HG03064 (cell line): ENCODE measurements at regions not wholly inside any gene's neighbourhood (a gene's known extent, or its start where the extent isn't known, plus 50 kb on each side); places are given as distances from the start of the nearest gene placed in this dataset.
"Not testable (repeated sequence)": the region's sequence is repeated elsewhere in the genome, so short reads cannot be mapped to it uniquely, and the experiment has no call there.

Experiments
- ATAC-seq: cut with Tn5 transposase; IDR thresholded peaks from one replicate; pipeline ENCODE4 v1.9.1; 2021; ENCODE audit warnings: low read depth; ENCODE audit not compliant: unreplicated experiment

DNA sequence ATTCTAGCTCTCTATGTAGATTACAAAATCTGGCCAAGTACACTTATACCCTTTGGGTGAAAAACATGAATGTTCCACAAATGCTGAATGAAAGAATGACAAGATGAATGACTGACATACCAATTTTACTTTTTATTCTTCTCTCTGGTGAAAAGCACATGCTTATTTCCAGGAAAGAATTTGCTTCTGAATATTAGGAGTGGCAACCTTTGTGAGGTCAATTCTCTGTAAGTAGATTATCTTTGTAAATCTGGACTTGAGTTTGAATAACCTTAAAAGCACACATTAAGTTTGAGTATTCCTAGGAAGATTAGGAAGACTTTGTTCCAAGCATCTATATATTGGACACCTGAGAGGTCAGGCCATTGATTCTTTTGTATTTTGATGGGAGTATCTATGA lies 78.1 kb upstream of the P2RY1 start:
- ATAC-seq: no peak

DNA sequence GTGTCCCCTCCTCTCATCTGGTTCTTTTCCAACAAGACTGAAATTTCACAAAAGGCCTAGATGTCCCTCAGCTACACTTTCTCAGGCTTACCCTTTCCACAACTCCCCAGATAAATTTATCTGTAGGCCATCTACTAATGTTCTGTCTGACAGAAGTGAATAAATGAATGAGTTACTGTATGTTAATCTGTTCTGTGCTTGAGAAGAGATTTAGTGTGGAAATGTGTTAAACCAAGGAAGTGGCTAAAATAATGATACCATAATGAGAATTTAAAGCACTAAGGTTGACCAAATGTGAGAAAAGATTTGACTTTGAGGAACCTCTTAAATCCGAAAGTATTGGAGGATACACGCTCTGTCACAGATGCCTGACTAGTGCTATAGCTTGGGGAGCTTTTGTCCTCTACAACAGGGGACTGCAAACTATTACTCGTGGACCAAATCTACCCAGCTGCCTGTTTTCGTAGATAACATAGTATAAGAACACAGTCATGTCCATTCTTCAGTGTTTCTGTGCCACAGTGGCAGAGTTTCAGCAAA lies 74.8 kb upstream of the P2RY1 start:
- ATAC-seq: peak; percentile 86

DNA sequence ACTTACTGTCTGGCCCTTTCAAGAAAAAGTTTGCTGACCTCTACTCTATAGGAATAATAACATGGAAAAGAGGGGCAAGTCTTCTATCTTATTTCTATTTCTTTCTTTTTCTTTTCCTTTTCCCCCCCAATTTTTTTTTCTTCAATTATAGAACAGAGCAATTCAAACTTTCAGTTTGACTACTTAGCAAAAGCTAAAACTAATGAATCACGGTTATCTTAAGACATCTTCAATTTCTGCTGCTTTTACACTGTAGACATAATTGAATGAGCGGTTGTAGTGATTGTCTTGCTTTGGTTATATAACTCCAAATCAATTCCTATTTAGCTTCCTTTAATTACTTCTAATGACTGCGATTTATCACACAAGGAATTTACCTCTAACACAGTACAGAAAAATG lies 74.3 kb upstream of the P2RY1 start:
- ATAC-seq: no peak

DNA sequence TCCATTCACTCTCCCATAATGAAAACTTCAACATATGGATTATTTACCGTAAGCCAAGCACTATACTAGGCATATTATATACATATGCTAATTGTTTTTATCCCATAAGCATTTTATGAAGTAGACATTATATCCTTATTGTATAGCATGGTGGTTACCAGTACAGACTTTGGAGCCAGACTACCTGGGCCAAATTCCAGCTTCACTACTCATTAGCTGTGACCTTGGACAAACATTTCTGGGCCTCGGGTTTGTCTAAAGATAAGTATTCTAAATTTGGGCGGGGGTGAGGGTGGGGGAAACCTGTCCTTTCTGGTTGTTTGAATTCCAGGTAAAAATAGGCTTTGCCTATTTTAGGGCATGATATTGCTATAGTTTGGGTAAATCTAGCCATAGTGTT lies 66.5 kb upstream of the P2RY1 start:
- ATAC-seq: no peak

DNA sequence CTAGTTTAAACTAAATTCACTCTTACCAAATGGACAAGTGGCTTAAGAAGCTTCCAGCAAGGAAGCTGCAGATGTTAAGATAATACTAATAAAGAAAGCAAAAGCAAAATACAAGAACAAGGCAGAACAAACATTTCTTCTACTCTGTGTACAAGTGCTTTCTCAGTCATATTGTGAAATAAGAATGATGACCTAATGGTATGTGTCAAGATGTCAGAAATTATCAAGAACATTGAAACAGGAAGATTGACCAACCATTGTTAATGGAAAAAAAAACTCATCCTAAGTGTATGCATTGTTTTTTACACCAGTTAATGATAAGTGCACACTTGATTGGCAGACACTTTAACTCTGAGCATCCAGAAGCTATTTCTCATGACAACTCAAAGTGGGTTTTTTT lies 65.4 kb upstream of the P2RY1 start:
- peak; percentile 69 for ATAC-seq

DNA sequence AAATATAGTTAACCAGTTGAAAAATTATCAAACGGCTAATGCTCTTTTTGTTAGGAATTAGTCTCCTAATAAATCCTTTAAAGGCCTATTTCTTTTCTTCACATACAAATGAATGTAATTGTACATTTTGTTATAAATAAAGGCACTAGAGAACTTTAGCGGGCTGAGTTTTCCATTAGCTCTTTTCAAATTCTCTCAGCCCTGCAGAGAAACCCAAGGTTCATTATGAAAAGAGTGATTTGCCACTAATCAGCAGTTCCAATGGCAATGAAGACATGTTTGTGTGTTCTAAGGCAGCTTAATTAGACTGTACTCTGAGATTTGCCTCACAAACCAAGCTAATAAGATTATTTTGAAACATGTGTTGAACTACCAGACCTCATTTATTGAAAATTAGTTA lies 64.6 kb upstream of the P2RY1 start:
- no peak for ATAC-seq

DNA sequence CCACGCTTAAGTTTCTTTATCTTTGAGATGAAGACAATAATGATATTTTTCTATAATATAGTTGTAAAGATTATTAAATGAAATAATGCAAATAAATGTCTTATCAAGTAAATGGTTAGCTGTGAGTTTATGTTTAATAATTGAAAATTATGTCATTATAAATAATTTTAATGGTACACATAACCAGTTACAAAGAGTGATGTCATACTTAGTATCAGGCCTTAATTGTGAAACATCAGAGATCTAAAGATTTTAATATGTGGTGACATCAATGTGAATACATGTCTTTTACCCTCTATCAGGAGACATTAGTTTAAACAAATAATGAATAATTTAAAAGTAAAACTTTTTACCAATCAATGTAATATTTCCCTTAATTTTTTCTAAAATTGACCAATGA lies 63.8 kb upstream of the P2RY1 start:
- no peak for ATAC-seq

DNA sequence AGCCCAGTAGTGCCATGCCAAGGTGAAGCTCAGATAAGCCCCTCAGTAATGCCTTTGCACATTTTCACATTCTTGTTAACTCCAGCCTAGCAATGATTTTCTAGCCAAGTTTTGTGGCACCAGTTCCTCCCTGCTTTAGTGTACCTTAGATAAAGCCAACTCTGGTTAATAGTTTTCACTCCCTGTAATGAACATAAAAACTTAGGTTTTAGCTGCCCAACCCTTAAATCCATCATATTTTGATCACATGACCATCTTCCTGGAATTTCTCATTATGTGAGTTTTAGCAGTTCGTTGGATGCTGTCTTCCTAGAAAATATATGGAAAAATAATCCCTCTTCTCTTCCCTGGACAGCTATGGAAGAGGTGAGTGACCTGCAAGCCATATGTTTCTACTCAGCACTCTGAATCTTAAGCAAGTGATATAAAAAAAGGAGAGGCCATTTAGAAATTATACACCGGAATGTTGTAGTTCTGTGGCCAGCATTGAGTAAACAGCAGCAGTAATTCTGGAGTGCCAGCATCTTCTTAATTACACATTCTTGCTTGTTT lies 62.2 kb upstream of the P2RY1 start:
- no peak for ATAC-seq

DNA sequence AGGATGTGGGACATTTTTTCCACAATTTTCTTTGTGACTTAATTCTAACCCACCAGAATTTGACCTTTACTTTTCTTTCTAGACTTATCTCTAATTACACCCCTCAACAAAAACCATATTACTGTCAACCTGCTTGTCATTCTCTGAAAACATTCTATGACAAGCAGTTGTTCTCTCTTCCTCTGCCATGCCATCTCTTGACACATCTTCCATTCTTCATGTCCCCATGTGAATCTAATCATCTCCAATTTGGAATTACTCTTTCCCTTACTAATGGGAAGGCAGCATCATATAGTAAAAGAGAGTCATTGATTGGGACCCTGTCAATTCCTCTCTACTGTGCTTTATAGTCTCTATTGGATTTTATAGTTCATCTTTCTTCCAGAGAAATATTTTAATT lies 61.3 kb upstream of the P2RY1 start:
- no peak for ATAC-seq

DNA sequence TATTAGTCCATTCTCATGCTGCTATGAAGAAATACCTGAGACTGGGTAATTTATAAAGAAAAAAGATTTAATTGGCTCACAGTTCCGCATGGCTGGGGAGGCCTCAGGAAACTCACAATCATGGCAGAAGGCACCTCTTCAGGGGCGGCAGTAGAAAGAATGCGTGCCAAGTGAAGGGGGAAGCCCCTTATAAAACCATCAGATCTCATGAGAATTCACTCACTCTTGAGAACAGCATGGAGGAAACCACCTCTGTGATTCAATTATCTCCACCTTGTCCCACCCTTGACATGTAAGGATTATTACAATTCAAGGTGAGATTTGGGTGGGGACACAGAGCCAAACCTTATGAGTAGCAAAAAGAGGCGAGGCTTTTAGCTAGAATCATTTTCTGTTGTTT lies 60.7 kb upstream of the P2RY1 start:
- ATAC-seq: not testable (repeated sequence)

DNA sequence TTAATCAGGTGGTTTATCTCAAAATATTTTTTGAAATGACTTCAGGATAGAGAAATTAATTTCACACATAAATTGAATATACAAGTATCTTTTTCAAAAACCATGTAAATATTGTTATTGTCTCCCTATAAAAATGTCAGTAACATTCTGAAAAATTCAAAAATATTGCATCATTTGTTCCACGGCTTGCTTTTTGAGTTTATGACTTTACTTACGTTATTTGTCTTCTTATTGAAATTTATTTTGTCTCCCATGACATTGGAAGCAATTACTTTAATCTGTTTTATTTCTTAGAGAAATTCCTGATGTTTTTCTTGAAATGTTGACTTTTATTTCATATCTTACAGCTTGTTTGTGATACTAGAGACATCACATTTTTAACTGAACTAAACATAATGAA lies 56.9 kb upstream of the P2RY1 start:
- no peak for ATAC-seq

DNA sequence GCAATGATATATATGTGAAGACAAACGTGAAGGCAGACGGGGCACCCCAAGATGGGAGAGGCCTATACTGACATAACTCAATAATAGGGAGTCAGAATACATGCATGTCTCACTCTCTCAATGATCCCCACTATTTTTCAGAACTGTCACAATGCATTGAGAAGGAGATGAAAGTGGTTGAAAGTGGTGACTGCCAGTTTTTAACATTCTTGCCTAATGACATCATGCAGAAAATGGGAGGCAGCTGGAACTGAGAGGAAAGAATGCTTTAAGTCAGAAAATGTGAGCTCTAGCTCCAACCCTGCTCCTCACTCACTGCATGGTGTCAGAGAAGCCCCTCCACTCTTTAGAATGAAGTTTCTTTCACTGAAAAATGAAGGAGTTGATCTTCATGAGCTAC lies 55.3 kb upstream of the P2RY1 start:
- ATAC-seq: no peak

DNA sequence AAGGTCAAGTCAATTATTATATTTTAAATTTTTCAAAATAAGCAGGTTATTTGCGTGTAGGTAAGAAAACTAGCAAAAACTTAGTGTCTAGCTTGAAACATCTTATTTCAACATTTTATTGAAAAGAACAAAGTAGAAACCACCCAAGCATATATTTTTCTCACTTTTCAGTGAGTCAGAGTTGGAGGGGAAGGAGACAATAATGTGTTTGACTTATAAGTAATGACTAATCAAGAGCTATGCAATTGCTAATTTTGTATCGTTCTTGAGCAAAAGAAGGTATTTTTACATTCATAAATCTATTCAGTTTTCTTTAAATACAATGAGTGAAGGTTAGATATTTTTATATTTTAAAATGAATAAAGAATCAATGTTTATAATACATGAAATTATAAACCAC lies 54.4 kb upstream of the P2RY1 start:
- ATAC-seq: no peak

DNA sequence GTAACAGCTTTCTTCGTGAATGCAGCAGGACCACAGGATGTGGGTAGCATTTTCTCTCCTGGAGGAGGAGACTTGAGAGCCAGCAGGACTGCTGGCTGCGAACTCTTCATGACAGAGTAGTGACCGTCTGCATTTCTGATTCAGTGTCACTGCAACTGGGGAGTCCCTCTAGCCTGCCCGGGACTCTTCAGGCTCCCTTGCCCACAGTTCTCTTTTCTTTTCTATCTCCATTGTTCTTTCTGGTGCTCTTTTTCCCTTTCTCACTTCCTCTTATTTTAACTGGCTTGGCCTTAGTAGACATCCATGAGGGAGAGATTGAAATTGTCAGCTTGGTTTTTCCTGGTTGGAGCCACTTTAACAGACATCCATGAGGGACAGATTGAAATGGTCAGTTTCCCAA lies 49.9 kb upstream of the P2RY1 start:
- ATAC-seq: no peak
